SK-N-SH (cell line): ENCODE measurements at regions not wholly inside any gene's neighbourhood (a gene's known extent, or its start where the extent isn't known, plus 50 kb on each side); places are given as distances from the start of the nearest gene placed in this dataset.

Experiments
- CHD2 ChIP-seq: fragments of 150-350 bp; IDR thresholded peaks from 2 replicates; pipeline ENCODE4 v1.6.1; 2018; ENCODE audit warnings: low read length; ENCODE audit not compliant: partially characterized antibody
- CTCF ChIP-seq: fragments of 200-600 bp; sonication (generic); IDR thresholded peaks from 2 replicates; pipeline ENCODE4 v1.6.1; 2017; ENCODE audit warnings: antibody characterized with exemption, mild to moderate bottlenecking, moderate library complexity
- ELF1 ChIP-seq: IDR thresholded peaks from 2 replicates; pipeline ENCODE4 v1.4.0; 2012
- EP300 ChIP-seq, 2 experiments: IDR thresholded peaks; 2 replicates each; pipeline versions ENCODE4 v1.4.0 to v1.6.1; 2012; ENCODE audit warnings: borderline replicate concordance in 1 of 2, low read depth in 1 of 2, low read length in 1 of 2
- FOSL2 ChIP-seq: IDR thresholded peaks from 2 replicates; pipeline ENCODE4 v1.4.0; 2012; ENCODE audit warnings: low read depth, mild to moderate bottlenecking, moderate library complexity, borderline replicate concordance
- GABPA ChIP-seq: IDR thresholded peaks from 2 replicates; pipeline ENCODE4 v1.4.0; 2012; ENCODE audit warnings: low read depth, mild to moderate bottlenecking
- JUND ChIP-seq: IDR thresholded peaks from 2 replicates; pipeline ENCODE4 v1.4.0; 2012
- MAX ChIP-seq: IDR thresholded peaks from 2 replicates; pipeline ENCODE4 v1.4.0; 2012; ENCODE audit warnings: low read depth
- RCOR1 ChIP-seq: fragments of 150-350 bp; IDR thresholded peaks from 2 replicates; pipeline ENCODE4 v1.6.1; 2017; ENCODE audit warnings: antibody characterized with exemption, low read length
- TAF1 ChIP-seq: IDR thresholded peaks from 2 replicates; pipeline ENCODE4 v1.6.1; 2012; ENCODE audit warnings: low read depth, mild to moderate bottlenecking, low read length, moderate library complexity, borderline replicate concordance
- TEAD4 ChIP-seq: IDR thresholded peaks from 2 replicates; pipeline ENCODE4 v1.4.0; 2012; ENCODE audit warnings: mild to moderate bottlenecking, borderline replicate concordance; ENCODE audit not compliant: insufficient read depth

GRCh38 chr9:18056269-18056992 is 417.5 kb upstream of the ADAMTSL1 start:
- TF ChIP-seq TEAD4: no peak
- TF ChIP-seq MAX: no peak
- TF ChIP-seq CTCF: no peak
- no peak for TF ChIP-seq TAF1
- TF ChIP-seq GABPA: no peak
- TF ChIP-seq RCOR1: no peak
- TF ChIP-seq FOSL2: no peak
- TF ChIP-seq EP300 (IDR thresholded peaks at IDR 0.05; ENCODE audit: borderline replicate concordance in 1 of 2, low read depth in 1 of 2, low read length in 1 of 2): no peak
- no peak for TF ChIP-seq ELF1
- no peak for TF ChIP-seq JUND
- TF ChIP-seq CHD2: no peak
